ENCODE measurements at regions not wholly inside any gene's neighbourhood (a gene's known extent, or its start where the extent isn't known, plus 50 kb on each side); places are given as distances from the start of the nearest gene placed in this dataset.

- DNase-seq (ENCODE audit: low spot score) (no peak), ATAC-seq (ENCODE audit: low FRiP score) (no peak)
- no peak for TF ChIP-seq CTCF (IDR thresholded peaks at IDR 0.05)
These were observed 100.2 kb upstream of the CASZ1 start for GRCh38 chr1:10896673-10897072.

DNA sequence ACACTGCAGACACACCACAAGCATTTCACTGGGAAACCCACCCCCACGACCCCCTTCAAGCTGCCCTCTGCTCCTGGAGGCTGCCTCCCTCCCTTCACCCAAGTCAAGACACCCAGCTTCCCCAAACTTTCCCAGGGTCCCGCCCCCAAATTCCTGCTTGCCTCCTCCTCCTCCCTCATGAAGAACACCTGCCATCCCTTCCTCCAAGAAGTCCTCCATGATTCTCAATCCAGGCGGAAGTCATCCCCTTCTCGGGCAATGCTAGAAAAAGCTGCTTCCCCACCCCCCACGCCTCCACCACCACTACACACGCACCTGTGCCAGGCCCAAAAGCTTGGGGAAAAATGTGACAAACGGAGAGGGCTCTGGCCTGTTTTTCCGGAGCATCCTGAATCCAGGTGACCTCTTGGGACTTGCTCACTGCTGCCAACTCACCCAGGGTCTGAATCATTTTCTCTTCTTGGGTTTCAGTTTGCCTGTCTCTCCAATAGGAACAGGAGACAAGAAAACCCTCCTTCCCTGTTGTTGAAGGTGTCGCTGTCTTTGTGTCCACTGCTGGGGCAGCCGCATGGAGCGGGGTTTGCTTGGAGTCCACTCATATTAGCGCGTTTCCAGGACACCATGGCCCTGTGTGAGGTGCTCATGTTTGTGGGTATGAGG is 101.0 kb upstream of the CASZ1 start:
- TF ChIP-seq CTCF (IDR thresholded peaks at IDR 0.05), result no peak
- no peak for ATAC-seq (ENCODE audit: low FRiP score)
- DNase-seq (ENCODE audit: low spot score), result no peak

DNA sequence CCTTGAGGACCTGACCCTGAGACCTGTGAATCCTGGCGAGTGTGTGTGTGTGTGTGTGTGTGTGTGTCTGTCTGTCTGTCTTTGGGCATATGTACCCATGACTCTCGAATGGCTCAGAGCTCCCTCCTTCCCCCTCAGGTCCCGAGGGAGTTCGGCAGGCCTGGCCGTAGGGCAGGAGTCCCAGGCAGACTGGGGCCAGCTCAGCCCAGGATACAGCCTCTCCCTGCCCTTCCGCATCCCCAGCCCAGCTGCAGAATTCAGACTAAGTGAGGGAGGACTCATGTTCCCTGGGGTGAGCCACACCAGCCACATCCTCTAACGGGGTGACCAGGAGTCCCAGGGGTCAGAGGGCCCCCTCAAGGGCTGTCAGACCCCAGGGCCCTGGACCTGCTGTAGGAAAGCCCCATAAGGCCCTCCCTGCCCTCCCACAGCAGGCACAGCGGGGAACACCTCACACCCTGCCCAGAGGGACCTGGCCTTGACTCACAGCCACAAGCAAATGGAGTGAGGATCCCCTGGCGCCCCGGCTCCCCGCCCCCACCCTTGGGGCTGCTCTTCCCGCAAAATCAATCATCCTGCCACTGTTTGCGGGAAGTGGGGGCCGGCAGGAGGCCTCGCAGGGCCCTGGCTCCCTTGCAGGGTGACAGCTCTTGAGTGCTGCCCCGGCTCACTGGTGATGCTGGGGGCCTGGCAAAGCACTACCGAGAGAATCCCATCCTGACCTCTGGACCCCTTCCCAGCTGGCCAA is 101.7 kb upstream of the CASZ1 start:
- no peak for TF ChIP-seq CTCF (IDR thresholded peaks at IDR 0.05)
- no peak for ATAC-seq (ENCODE audit: low FRiP score)
- no peak for DNase-seq (ENCODE audit: low spot score)

DNA sequence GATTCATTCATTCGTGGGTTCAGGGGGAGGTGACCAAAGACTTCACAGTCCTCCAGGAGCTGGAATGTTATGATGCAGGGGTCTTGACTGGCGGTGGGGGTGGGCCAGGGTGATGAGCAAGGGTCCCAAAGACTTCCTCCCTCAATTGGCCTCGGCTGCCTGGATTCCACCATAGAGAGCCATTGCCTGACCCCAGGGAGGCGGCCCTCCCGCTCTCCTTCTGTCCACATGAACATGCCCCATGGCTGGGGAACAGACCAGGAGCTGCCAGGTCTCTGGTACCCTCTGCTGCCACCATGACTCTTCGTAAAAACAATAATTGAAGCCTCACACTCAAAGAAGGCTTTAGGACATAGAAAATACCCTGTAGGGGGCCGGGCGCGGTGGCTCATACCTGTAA is 102.5 kb upstream of the CASZ1 start:
- ATAC-seq (ENCODE audit: low FRiP score) (no peak), DNase-seq (ENCODE audit: low spot score) (no peak)
- no peak for TF ChIP-seq CTCF (IDR thresholded peaks at IDR 0.05)

DNA sequence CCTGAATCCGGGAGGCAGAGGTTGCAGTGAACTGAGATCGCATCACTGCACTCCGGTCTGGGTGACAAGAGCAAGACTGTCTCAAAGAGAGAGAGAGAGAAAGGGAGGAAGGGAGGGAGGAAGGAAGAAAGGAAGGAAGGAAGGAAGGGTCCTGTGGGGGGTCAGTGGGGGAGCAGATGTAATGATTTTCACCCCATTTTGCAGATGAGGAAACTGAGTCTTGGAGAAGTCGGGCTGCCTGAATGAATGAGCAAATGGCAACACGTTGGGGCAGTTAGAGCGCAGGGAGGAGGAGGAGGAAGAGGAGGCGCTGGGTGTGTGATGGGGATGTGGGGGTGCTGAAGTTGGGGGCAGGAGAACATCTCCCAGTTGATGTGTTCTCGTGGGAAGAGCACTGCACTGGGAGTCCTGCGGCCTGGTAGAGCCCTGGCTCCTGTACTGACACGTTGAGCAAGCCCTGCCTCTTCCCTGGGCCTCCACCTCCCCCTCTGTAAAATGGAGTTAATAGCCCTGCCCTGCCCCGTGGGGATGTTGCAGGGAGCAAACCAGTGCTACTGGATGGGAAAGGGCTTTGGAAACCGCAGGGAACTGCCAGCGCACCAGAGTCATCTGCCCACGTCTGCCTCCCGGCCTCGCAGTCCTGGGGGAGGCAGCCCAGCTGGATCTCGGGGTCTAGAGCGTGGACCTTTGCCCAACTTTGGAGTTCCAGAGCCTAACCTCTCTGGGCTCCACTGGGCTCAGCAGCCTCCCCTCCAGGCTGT is 103.2 kb upstream of the CASZ1 start:
- DNase-seq (ENCODE audit: low spot score) (no peak), ATAC-seq (ENCODE audit: low FRiP score) (no peak)
- no peak for TF ChIP-seq CTCF (IDR thresholded peaks at IDR 0.05)

- peak; percentile 20 for ATAC-seq (ENCODE audit: low FRiP score)
- no peak for TF ChIP-seq CTCF (IDR thresholded peaks at IDR 0.05)
- no peak for DNase-seq (ENCODE audit: low spot score)
These were observed 103.8 kb upstream of the CASZ1 start for GRCh38 chr1:10900251-10900651.
